Left colon (tissue), 2 donors: ENCODE measurements at regions not wholly inside any gene's neighbourhood (a gene's known extent, or its start where the extent isn't known, plus 50 kb on each side); places are given as distances from the start of the nearest gene placed in this dataset.

Experiments
- ATAC-seq: fragments of 200-7000 bp; cut with Tn5 transposase; one replicate; pipeline ENCODE4 v1.9.1; 2020; ENCODE audit warnings: mild to moderate bottlenecking, moderate library complexity
- DNase-seq, 2 donors: peaks; one replicate each; pipeline ENCODE4 v3.0.0-alpha.2; 2020
- intact Hi-C, 2 donors: fragments of 100-400 bp; cut with DNase I in 1 of 2; cut with micrococcal nuclease in 1 of 2; formaldehyde crosslinking; loops; one replicate each; pipeline versions ENCODE4 v1.11.2 to v1.14.0; 2022; cut with DNase I, micrococcal nuclease
- donor health status: DM: no; HTN: no; CAD: no.
- donor health status: DM: yes; HTN: yes; CAD: no.

GRCh38 chr5:108653201-108653600 is 94.5 kb upstream of the FER start:
- DNase-seq (no peak), ATAC-seq (no peak)
- intact Hi-C loops, result no loop called here

- intact Hi-C loops, result no loop called here
- DNase-seq, result no peak
- no peak for ATAC-seq
Measured at GRCh38 chr5:108650997-108651396, 96.7 kb upstream of the FER start.

GRCh38 chr5:108649646-108650045 is 98.1 kb upstream of the FER start:
- intact Hi-C loops, result no loop called here
- ATAC-seq (no peak), DNase-seq (no peak)

- intact Hi-C loops, result no loop called here
- ATAC-seq (no peak), DNase-seq (no peak)
Measured at GRCh38 chr5:108649106-108649505, 98.6 kb upstream of the FER start.

- peak; percentile 38 to 52 for DNase-seq
- intact Hi-C loops, result no loop called here
Measured at GRCh38 chr5:108642170-108642906, 105.4 kb upstream of the FER start.

GRCh38 chr5:108641596-108641995 is 106.1 kb upstream of the FER start:
- DNase-seq (no peak), ATAC-seq (no peak)
- intact Hi-C loops, result no loop called here

More at GRCh38 chr5:108642170-108642906, 105.4 kb upstream of the FER start:
- peak; percentile 93 for ATAC-seq

- ATAC-seq (no peak), DNase-seq (no peak)
- intact Hi-C loops, result no loop called here
Measured at GRCh38 chr5:108639366-108639765, 108.3 kb upstream of the FER start.

GRCh38 chr5:108638021-108638420 is 109.7 kb upstream of the FER start:
- no peak for ATAC-seq

GRCh38 chr5:108637134-108637533 is 110.6 kb upstream of the FER start:
- ATAC-seq (no peak), DNase-seq (no peak)
- intact Hi-C loops, result no loop called here

More at GRCh38 chr5:108638021-108638420, 109.7 kb upstream of the FER start:
- DNase-seq, result no peak
- intact Hi-C loops, result no loop called here

- no peak for ATAC-seq
- intact Hi-C loops, result no loop called here
- no peak for DNase-seq
Measured at GRCh38 chr5:108636135-108636853, 111.4 kb upstream of the FER start.

- ATAC-seq (no peak), DNase-seq (no peak)
- intact Hi-C loops, result no loop called here
Measured at GRCh38 chr5:108634617-108635288, 112.9 kb upstream of the FER start.

- no peak for ATAC-seq
- intact Hi-C loops, result no loop called here
- DNase-seq, result no peak
Measured at GRCh38 chr5:108634010-108634616, 113.6 kb upstream of the FER start.

GRCh38 chr5:108629779-108630528 is 117.7 kb upstream of the FER start:
- no peak for DNase-seq
- intact Hi-C loops, result no loop called here
- no peak for ATAC-seq

- no peak for ATAC-seq
- no peak for DNase-seq
- intact Hi-C loops, result no loop called here
Measured at GRCh38 chr5:108625654-108626053, 122.0 kb upstream of the FER start.

GRCh38 chr5:108623826-108624225 is 123.9 kb upstream of the FER start:
- no peak for DNase-seq
- ATAC-seq, result no peak
- intact Hi-C loops, result no loop called here

GRCh38 chr5:108620516-108620915 is 127.2 kb upstream of the FER start:
- intact Hi-C loops, result no loop called here
- no peak for DNase-seq

GRCh38 chr5:108619815-108620214 is 127.9 kb upstream of the FER start:
- ATAC-seq (no peak), DNase-seq (no peak)
- intact Hi-C loops, result no loop called here

More at GRCh38 chr5:108620516-108620915, 127.2 kb upstream of the FER start:
- ATAC-seq, result no peak

GRCh38 chr5:108617467-108618435 is 129.9 kb upstream of the FER start:
- intact Hi-C loops, result no loop called here
- no peak for DNase-seq
- no peak for ATAC-seq
